ENCODE measurements at regions not wholly inside any gene's neighbourhood (a gene's known extent, or its start where the extent isn't known, plus 50 kb on each side); places are given as distances from the start of the nearest gene placed in this dataset.

DNA sequence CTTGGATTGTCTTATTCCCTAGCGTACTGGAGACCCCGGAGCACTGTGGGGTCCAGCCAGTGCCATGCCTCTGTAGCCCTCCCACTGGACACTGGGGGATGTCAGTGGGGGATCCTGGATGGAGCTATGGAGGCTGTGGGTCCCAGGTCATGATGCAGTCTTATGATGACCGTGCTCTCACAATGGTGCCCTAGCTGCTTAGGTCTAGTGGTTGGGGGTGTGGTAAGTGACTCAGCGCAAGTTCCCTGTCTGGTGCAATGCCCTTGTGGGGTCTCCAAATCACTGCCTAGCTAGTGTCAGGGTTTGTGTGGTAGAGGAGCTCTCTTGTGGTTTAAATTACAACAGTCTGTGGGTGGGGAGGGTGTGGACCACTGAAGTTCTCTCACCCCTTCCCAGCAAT, 135.4 kb downstream of the CDC5L start:
- TF ChIP-seq ZNF263 (CRISPR knock-in tag; IDR thresholded peaks at IDR 0.05; ENCODE audit: low read depth) (no peak), ZNF423 (CRISPR knock-in tag; IDR thresholded peaks at IDR 0.05) (no peak), FOXP4 (CRISPR knock-in tag; IDR thresholded peaks at IDR 0.05) (no peak), CTCF (IDR thresholded peaks at IDR 0.05) (no peak), OVOL2 (CRISPR knock-in tag; IDR thresholded peaks at IDR 0.05; ENCODE audit: borderline replicate concordance) (no peak)
- TF ChIP-seq, protein P1, sequence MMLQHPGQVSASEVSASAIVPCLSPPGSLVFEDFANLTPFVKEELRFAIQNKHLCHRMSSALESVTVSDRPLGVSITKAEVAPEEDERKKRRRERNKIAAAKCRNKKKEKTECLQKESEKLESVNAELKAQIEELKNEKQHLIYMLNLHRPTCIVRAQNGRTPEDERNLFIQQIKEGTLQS (CRISPR knock-in tag; conservative IDR thresholded peaks at IDR 0.05) = no peak
- TF ChIP-seq, protein P2, sequence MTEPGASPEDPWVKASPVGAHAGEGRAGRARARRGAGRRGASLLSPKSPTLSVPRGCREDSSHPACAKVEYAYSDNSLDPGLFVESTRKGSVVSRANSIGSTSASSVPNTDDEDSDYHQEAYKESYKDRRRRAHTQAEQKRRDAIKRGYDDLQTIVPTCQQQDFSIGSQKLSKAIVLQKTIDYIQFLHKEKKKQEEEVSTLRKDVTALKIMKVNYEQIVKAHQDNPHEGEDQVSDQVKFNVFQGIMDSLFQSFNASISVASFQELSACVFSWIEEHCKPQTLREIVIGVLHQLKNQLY (CRISPR knock-in tag; IDR thresholded peaks at IDR 0.05) = no peak
